Ovary (tissue), 3 donors: ENCODE measurements at regions not wholly inside any gene's neighbourhood (a gene's known extent, or its start where the extent isn't known, plus 50 kb on each side); places are given as distances from the start of the nearest gene placed in this dataset.

Source experiments
- EP300 ChIP-seq: sonication (generic); formaldehyde crosslinking; IDR thresholded peaks from one replicate; pipeline ENCODE4 v1.6.1; 2017; ENCODE audit warnings: antibody characterized with exemption
- POLR2A ChIP-seq: fragments of 450-650 bp; IDR thresholded peaks from one replicate; pipeline ENCODE4 v1.6.1; 2017; ENCODE audit warnings: antibody characterized with exemption, mild to moderate bottlenecking, moderate library complexity
- TF ChIP-seq, protein P1 (sequence below), 3 donors: fragments of 450-650 bp in 2 of 3; fragments of 200-600 bp in 1 of 3; IDR thresholded peaks; one replicate each; pipeline versions ENCODE4 v1.5.1 to v1.8.0; 2016 to 2022; ENCODE audit warnings: antibody characterized with exemption in 3 of 3, mild to moderate bottlenecking in 1 of 3
- donor health status: DM: no; HTN: no; CAD: no.

DNA sequence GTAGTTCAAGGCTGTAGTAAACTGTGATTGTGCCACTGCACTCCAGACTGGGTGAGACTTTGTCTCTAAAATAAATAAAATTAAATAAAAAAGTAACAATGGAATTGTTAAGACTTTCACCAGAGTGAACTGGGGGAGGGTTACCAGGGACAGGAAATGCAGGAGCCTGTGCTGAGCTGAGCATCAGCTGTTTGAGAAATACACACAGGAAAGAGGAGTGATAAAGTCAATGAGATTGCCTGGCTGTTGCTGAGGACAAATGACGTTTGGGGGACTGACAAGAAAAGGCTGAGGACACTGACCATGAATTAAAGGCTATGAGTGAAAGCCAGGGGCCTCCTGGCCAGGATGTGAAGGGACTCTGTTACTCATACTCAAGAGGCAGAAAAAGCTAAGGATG, 226.3 kb downstream of the SETD4 start:
- no peak for TF ChIP-seq POLR2A
- TF ChIP-seq, protein P1, sequence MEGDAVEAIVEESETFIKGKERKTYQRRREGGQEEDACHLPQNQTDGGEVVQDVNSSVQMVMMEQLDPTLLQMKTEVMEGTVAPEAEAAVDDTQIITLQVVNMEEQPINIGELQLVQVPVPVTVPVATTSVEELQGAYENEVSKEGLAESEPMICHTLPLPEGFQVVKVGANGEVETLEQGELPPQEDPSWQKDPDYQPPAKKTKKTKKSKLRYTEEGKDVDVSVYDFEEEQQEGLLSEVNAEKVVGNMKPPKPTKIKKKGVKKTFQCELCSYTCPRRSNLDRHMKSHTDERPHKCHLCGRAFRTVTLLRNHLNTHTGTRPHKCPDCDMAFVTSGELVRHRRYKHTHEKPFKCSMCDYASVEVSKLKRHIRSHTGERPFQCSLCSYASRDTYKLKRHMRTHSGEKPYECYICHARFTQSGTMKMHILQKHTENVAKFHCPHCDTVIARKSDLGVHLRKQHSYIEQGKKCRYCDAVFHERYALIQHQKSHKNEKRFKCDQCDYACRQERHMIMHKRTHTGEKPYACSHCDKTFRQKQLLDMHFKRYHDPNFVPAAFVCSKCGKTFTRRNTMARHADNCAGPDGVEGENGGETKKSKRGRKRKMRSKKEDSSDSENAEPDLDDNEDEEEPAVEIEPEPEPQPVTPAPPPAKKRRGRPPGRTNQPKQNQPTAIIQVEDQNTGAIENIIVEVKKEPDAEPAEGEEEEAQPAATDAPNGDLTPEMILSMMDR (IDR thresholded peaks at IDR 0.05), result no peak
- TF ChIP-seq EP300, result no peak
